C4-2B (cell line): ENCODE measurements at regions not wholly inside any gene's neighbourhood (a gene's known extent, or its start where the extent isn't known, plus 50 kb on each side); places are given as distances from the start of the nearest gene placed in this dataset.

Experiments
- H3K27ac ChIP-seq: fragments of 450-650 bp; 2 replicates; pipeline ENCODE4 v1.5.1; 2017
- ZFX ChIP-seq: fragments of 450-650 bp; IDR thresholded peaks from 2 replicates; pipeline ENCODE4 v1.6.1; 2017
- TF ChIP-seq, protein P1 (sequence below): fragments of 450-650 bp; conservative IDR thresholded peaks from 2 replicates; pipeline ENCODE4 v1.5.1; 2017; ENCODE audit warnings: mild to moderate bottlenecking

DNA sequence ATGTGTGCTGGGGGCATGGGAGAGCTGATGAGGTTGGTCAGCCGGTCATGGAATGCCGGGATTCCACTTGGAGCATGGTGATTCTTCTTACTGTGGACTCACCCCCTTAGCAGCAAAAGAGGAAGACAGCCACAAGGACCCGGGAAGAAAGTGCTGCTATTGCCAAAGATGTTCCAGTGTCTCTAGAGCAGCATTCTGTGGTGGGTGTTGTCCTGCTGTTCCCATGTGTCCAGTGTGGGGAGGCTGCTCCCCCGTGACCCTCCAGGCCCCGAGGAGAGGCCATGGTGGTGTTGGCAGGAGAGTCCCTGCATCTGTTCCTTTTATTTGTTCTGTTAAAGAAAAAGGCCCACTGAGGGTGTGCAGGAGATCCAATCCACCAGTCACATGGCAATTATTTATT is 499.4 kb downstream of the RPS24 start:
- no peak overlapping the region for H3K27ac ChIP-seq
- TF ChIP-seq ZFX, result no peak
- TF ChIP-seq, protein P1, sequence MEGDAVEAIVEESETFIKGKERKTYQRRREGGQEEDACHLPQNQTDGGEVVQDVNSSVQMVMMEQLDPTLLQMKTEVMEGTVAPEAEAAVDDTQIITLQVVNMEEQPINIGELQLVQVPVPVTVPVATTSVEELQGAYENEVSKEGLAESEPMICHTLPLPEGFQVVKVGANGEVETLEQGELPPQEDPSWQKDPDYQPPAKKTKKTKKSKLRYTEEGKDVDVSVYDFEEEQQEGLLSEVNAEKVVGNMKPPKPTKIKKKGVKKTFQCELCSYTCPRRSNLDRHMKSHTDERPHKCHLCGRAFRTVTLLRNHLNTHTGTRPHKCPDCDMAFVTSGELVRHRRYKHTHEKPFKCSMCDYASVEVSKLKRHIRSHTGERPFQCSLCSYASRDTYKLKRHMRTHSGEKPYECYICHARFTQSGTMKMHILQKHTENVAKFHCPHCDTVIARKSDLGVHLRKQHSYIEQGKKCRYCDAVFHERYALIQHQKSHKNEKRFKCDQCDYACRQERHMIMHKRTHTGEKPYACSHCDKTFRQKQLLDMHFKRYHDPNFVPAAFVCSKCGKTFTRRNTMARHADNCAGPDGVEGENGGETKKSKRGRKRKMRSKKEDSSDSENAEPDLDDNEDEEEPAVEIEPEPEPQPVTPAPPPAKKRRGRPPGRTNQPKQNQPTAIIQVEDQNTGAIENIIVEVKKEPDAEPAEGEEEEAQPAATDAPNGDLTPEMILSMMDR, result no peak

DNA sequence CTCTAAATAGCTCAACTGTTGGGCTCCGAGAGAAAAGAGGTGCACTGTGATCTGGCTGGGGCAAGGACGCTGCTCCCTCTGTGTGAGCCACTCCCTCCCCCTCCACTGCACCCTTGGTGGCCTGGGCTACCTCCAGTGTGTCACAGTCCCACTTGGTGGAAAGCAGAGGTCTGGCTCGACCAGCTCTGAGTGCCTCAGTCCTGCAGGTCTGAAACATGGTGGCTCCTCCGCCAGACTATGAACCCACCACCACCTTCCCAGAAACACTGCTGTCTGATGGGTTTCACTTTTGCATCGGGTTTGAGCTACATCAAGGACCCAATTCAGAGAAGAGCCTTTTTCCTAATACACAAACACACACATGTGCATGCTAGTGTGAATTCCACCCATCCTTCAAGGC is 500.1 kb downstream of the RPS24 start:
- TF ChIP-seq, protein P1, result no peak
- no peak for TF ChIP-seq ZFX
- H3K27ac ChIP-seq, result no peak overlapping the region

DNA sequence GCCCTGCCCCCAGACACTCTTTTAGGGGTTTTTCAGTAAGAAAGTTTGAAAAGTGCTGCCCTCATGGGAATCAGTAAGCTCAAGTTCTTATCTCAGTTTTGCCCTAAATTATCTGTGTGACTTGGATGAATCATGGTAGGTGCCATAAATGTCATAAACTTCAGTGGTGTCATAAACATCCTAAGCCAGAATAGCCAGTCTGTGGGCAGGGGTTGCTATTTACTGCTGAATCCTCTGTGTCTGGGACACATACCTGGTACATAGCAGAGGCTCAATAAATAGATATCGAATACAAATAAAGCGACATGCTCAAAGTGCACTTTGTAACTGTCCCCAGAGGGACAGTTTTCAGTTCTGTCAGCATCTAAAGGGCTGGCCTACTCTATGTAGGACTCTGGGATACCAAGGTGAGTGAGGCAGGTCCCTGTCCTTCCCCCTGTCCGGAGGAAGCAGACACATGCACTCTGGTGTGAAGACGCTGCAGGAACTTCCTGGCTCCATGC is 502.1 kb downstream of the RPS24 start:
- no peak overlapping the region for H3K27ac ChIP-seq
- TF ChIP-seq, protein P1, result no peak
- no peak for TF ChIP-seq ZFX

DNA sequence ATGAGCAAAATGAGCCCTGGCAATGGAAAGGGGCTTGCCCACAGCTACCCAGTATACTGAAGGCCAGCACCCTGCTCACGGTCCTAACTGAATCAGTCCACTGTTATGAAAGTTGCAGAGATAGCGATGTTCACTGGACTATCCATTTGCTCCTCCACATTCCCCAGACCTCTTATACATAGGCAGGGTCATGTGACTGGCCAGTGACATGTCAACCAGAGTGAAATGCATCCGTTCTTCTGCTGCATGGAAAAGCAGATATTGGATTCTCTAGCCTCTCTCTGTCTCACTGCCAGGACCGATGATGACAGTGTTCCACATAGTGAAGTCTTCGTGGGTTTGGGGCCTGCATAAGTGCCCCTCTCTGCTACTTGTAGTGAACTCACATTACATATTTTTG is 503.4 kb downstream of the RPS24 start:
- no peak overlapping the region for H3K27ac ChIP-seq
- no peak for TF ChIP-seq ZFX
- TF ChIP-seq, protein P1, result no peak

DNA sequence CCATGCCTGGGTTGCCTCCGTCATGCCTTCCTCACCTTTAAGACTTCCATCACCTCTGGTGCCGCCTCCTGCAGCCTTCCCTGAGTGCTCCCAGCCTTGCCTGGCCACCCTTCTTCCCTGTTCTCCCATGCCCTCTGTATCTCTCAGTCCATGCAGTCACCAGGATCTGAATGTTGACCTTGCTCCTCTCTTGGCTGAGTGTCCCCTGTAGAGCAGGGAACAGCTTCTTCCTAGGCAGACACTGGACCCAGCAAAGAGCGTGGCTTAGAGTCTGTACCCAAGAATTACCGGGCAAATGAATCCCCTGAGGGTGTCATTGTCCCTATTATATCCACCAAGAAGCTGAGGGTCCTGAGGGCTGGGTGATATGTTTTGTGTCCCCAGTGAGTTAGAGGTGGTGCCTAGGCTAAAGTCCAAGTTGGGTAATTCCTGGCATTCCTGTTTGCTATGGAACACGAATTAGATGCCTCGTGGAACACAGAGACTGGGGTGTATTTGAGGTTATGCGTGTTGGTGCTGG is 505.6 kb downstream of the RPS24 start:
- TF ChIP-seq, protein P1, result no peak
- no peak for TF ChIP-seq ZFX
- H3K27ac ChIP-seq, result no peak overlapping the region

DNA sequence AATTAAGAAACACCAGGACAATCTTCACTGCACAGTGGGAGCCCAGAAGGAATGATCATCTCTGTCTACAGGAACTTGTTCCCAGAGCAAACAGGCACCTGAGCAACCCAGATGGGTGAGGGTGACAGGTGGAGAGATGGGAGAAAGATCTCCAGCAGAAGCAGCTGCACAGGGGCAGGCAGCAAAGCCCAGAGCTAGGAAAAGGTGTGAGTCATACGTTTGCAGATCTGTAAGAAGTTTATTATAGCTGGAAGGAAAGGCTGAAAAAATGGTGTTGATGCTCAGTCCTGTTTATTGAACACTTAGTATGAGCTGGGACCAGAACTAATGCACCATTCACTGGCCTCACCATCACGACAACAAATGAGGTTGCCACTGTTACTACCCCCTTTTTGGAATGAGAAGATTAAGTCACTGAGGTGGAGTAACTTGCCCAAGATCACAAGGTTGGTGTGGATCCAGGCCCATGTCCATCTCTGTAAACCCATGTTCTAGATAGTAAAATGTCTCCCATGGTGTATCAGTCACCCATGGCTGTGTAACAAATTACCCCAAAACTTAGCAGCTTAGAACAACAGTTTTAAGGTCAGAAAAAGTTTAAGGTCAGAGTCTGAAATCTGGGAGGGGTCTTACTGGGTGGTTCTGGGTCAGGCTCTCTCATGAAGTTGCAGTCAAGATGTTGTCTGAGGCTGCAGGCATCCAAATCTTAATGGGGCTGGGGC is 506.9 kb downstream of the RPS24 start:
- no peak for TF ChIP-seq ZFX
- TF ChIP-seq, protein P1, result no peak
- no peak overlapping the region for H3K27ac ChIP-seq

DNA sequence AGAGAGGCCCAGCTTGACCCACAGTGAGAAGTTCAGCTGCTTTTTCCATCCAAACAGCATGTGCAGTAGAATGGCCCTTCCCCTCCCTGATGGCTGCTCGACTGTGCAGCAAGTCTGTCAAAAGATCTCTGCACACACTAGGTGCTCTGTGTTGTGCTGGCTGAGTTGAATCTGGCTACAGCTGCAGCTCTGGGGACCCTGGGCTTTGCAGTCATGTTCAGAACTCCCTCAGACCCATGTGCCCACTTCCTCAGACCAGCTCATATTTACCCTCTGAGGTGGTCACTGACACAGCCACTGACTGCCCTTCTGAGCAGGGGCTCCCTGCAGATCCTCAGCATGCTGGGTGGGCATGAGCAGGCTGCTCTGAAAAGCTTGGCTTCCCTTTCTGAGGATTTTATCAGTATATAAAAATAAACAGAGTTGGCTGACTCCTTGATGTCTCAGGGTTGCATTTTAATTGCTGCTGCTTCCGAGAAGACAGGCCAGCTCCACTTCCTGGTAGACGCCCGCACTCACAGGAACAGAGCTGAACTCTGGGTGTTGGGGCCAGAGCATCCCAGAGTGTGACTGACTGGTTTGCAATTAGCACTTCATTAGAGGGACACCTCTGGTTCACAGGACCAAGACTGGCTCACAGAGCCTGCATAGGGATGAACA is 507.9 kb downstream of the RPS24 start:
- H3K27ac ChIP-seq, result no peak overlapping the region
- TF ChIP-seq ZFX, result no peak
